ENCODE measurements at regions not wholly inside any gene's neighbourhood (a gene's known extent, or its start where the extent isn't known, plus 50 kb on each side); places are given as distances from the start of the nearest gene placed in this dataset.
"Not testable (repeated sequence)": the region's sequence is repeated elsewhere in the genome, so short reads cannot be mapped to it uniquely, and the experiment has no call there.

DNA sequence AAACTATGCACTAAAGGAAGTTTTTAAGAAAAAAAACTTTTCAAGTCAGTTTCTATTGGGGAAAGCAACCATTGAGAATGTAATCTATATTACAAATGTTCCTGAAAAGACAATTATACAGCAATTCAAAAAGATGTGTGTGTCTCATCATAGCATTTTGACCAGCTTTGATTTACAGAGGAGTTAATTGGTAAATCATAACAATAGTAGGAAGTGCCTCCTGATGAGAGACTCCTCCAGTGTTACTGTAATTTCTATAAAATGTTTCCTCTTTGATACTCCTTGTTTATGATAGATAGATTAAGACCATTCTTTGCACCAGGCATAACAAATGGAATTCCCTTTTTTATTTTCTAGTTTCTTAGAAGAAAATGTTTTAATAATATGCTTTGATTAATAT lies 249.9 kb downstream of the CALCRL start:
- DNase-seq = no peak

DNA sequence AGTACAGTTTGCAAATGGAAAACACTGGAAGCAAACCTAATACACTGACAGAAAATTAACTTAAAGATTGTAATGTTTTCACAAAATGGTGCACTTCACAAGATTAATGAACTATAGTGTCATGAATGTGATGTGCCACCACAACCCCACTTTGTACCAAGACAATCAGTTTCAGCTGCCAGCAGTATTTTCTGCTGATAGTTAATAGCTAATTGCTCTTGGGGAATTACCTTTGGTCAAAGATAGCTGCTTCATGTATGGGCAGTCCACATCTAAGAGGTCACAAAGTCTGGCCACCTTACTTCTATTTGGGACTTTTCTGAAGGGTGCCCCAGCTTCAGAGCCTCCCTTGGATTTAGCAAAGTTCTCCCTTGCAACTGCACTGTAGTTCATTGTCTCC lies 254.0 kb downstream of the CALCRL start:
- no peak for DNase-seq

DNA sequence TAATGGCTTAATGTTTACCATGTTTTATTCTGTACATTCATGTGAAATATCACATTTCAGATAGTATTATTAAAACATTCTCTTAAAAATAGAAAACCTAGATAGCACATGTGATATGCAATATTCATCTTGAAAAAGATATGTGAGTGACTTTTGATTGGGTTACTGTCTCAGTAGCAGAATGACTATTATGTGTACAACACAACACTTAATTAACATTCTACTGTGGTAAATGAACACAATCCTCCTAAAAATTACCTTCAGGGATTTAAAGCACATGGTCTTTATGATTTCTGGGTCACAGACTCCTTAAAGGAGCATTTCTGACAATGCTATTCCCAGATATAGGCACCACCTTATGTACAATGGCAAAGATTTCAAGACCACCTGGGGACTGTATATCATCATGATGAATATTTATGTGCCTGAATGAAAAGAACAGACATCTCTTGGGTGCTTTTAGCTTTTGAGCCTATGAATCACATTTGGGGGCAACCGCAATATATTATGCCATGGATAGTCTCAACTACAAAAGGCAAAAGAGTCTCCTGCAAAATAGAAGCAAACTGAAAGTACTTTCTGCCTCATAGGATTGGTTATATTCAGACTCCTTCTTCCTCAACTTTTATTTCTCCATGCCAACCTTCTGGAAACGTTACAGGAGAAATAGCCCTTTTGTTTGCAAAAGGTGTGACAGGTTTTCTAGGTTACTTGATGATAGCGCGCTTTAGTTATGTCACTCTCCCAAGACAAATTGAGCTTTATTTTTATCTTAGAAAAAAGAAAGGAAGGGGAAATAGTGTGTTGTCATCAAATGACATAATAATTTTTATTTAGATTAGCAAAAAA lies 259.0 kb downstream of the CALCRL start:
- DNase-seq = no peak

DNA sequence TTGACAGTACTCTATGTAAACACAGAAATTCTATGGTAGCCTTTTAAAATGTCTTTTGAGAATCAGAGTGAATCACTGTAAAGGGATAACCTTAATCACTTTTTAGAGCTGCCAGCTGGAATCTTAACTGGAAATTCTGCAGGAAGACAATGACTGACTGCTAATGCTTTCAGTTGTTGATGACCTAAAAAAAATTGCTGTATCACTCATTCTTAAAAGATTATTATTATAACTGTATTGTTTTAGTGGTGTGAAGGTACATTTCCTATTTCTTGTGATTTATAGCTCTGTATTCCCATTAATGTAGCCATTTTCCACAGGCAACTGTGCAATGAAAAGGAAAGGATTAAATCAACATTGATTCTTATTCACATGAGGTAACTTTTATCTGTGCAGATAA lies 260.5 kb downstream of the CALCRL start:
- no peak for DNase-seq

DNA sequence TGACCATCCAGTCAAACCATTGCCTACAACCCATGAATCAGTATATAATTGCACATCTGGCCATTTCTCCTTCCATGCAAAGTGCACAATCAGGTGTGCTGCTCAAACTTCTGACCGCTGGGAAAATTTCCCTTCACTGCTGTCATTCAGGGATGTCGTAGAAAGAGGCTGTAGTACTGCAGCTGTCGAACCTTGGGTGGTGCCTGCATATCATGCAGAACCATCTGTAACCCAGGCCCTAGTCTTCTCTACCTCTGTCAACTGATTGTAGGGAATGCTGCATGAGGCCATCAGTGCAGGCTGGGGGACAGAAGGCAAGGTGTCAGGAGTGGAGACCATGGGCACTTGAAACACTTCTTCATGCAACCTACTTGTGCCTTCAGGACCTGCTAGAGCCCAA lies 267.5 kb downstream of the CALCRL start:
- no peak for DNase-seq

DNA sequence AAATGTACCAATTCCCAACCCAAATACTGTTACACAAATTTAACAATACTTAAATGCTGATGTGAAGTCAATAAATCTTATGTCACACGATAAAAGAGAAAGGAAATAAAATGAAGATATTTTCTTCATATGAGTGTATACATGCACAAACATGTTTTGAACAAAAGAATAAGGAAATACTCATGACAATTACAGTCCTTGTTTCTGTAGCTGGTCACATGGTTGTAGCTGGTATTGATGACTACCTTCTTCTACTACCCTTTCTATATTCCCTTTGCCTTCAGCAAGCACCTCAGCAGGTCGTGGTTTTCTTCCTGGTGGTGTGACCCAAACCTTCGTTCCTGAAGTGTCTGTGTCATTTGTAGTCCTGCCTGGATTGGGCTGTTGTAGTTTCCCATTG lies 269.2 kb downstream of the CALCRL start:
- not testable (repeated sequence) for DNase-seq

DNA sequence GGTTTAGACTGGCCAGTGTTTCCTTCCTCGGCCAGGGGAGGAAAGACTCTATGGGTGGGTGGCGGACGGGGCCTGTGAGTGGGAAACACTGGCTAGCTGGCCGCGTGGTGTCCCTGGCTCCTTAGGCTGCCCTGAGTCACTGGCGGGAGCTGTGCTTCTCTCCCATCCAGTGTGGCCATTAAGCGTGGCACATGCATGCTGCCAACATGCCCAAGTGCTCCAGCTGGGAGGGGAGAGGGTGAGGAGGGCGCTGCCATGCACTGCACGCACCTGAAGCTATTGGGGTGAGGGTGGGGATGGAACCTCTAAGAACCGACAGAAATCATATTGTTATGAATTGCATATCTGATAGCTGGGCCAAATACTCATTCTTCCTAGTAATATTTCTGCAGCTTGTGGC lies 270.8 kb downstream of the CALCRL start:
- DNase-seq = no peak

DNA sequence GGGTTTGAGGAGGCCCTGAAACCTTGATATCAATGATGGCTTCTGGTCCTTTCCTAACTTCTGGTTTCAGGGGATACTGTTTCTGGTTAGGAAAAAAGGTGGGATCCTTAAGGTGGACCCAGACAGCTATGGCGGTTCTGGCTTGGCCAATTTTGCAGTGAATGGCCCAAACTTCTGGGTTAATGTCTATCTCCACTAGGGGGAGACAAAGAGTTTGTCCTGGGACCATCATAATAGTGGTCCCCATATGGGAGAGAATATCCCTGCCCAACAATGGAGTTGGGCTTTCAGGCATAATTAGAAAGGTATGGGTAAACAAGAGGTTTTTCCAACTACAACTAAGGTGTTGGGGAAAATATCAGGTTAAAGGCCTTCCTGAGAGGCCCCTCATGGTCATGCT lies 273.5 kb downstream of the CALCRL start:
- no peak for DNase-seq

DNA sequence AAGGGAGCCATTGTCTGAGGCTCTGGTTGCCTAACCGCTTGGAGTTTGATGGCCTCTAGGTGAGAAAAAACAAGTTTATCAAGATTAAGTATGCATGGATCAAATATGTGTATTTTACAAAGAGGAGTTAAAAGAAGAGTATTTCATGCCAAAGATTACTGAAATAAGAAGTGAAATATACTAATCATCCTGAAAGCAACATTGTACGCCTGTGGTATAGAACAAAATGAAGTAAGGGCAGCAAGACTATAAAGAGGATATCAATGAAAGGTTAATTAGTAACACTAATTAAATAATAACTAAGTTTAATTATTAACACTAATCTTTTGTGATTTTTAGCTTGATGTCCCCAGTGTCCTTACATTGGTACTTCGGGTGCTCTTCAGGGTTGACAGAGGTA lies 276.7 kb downstream of the CALCRL start:
- no peak for DNase-seq

DNA sequence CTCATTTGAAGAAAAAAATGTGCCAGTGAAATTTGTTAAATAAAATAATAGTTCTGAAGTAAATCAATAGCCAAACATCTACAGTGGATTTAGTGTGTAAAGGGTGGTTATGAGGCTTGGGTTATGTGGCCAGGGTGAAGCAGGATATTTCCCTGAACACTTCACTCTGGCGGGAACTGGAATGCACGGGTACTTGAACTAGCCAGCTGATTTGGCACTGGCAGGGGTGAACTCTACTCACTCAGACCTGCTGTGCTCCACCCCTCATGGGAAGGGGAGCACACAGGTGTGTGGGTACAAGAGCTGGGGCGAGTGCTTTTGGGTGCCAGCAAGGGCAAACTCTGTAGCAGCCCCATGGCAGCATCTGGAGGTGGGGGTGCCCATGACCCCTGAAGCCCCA lies 278.2 kb downstream of the CALCRL start:
- no peak for DNase-seq

DNA sequence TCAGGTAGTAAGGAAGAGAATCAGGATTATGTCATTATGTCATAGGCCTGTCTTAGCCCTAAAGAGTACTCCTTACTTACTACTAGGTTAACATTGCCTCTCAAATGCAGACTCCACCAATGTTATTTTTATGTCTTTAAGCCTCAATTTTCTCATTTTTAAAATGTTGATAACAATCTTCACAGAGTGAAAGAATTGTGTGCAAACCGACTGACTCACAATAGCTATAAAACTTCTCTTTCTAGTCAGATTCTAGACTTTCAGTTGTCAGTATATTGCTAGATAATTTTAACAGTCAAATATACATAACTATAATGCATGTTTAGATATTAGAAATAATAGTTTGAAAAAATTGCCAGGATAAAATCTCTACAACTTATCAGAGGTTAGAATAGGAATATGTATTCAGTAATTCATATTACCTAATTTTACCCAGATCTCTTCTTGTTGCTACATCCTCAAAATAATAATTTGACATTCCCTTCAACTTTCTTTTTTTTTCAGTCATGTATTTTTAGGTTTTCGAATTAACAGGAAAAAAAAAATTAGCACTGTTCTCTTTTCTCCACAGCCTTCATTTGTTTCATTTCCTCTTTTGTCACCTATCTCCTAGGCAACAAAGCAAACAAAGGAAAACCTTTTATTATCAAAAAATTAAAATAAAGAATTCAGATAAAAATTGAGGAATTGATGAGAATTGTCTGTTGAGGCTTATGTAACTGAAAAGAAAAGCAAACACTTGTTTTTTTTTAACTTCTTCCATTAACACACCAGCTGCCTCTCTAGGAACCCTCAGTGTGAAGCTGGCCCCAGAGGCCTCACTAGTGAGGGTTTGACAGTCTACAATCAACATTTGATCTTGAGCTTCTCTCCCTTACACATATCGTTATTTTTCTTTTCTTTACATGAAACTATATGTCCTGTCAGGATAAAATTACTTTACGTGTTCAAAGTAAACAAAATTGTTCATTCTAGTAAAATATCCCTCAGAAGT lies 279.0 kb downstream of the CALCRL start:
- no peak for DNase-seq

DNA sequence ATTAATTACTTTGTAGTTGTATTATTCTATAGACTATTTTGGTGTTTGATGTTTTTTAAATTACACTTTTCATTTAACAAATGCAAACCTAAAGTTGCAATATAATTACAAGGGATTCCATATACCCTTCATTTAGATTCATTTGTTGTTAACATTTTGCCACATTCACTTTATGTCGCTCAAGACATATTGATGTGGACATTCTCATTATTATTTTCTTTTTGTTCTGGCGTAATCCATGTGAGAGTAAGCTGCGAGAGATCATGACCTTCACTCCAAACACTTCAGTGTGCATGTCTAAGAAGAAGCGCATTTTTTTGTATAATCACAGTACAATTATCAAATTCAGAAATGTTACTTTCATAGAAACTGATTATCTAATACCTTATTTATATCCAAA lies 280.6 kb downstream of the CALCRL start:
- no peak for DNase-seq

DNA sequence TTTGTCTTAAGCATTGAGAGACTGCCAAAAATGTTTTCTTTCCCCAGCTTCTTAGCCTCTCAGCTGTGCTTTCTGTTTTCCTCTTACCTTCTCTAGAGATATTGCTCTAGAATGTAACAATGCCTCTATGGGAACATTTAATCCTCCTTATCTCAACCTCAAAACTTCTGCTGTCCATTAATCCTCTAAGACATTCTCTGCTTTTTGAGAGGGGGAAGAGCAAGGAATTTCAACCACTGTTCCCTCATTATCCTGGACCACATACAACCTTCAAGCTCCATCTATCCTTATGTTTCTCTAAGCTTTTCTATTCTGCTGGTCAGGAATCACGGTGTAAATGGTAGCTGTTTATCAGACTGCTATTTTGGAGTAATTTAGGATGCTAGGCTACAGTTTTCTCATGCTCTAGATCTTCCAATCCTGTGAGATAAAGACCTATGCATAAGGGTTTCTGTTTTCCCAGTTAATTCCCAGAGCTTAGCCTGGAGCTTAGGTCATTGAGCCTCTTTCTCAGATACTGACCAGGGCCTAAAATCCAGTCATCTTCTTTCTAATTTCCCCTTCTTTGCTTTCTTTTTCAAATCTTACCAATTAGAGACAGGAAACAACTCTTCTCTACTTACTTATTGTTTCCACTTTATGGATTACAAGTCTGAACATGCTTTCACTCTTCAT lies 282.0 kb downstream of the CALCRL start:
- DNase-seq = no peak

DNA sequence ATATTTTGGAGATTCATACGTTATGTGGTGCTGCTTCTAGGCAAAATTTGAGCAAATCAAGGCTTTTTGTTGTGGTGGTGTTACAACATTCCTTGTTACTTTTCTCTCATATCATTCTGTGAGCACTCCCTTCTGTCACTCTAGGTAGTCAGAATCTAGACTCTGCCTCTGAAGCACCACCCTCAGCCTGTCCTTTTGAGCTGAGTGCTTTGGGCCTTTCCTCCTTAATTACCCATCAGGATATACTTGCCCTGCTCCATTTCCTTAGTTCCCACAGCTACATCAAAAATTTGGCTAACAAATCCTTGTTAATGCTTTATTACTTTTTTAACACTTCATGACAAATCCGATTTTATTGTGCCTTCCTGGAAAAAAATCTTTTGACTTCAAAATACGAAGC lies 289.6 kb downstream of the CALCRL start:
- no peak for DNase-seq

DNA sequence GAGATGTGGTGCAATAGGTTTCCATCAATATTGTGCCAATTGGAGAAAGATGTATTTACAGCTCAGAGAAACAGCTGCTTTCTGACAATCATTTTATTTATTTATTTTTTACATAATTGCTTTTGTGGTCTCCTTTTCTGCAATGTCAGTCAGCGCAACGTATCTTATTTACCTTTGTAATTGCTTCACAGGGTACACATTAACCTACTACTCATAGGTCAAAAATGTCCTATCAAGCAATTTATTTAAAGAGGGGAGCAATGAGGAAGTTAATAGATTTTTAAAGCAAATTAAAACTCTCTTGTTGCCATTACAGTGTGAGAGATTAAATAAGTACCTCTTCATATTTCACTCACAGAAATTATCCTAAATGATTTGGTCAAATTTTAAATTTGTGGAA lies 291.0 kb downstream of the CALCRL start:
- no peak for DNase-seq

DNA sequence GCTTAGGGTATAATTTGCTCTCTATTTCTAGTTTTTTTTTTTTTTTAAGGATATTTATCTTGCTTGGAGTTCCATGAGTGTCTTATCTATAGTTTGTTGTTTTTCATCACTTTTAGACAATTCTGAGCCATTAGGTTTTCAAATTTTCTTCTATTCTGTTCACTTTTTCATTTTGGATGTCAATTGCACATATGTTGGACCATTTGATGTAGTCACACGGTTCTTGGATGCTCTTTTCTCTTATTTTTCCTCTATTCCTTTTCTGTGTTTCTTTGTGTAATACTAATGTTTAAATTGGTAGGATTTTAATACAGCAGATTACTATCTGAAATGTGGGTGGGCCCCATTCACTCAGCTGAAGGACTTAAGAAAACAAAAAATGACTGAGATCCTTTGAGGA lies 292.6 kb downstream of the CALCRL start:
- no peak for DNase-seq

DNA sequence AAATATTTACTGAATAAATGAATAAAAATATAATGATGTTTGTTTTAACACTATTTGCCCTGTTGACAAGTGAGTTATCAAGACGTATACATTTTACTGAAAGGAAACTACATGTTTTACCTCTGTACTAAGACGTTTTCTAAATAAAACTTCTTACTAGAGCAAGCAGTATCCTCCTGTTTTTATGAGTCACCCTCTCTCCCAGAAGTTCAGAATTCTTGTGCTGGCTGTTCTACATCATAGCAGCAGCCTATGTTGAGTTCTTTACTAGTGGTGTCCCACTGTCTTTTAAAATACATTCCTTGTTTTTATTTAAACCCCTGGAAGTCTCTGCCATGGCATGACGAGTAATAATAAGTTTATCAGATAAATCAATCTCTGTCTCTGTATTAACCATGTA lies 297.4 kb downstream of the CALCRL start:
- no peak for DNase-seq

DNA sequence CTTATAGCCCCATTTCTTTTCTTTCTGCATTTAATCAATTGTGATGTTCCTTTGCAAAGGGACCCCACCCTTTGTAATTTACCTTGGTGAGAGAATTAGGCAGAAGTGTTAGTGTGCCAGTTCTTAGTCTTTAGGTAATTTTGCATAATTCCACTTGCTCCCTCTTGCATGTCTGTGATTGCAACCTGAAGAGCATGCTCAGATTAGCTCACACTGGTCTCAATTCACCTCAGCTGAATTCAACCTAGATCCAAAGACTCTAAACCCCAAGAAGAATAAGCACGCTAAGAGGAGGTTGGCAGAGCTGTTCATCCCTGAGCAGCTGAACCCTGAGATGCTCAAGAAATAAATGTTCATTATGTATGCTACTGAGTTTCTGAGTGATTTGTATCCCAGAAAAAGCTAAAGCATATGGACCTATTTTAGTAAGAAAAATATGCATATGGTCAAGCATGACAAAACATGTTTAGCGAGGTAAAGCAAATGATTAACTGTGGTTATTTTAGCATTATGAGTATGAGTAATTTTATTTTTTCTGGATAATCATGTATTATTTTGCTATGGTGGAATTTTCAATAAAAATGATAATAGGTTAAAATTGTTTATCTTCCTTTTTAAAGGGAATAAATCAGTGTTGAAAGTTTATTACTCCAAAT lies 299.2 kb upstream of the ZSWIM2 start:
- DNase-seq = peak; percentile 81

DNA sequence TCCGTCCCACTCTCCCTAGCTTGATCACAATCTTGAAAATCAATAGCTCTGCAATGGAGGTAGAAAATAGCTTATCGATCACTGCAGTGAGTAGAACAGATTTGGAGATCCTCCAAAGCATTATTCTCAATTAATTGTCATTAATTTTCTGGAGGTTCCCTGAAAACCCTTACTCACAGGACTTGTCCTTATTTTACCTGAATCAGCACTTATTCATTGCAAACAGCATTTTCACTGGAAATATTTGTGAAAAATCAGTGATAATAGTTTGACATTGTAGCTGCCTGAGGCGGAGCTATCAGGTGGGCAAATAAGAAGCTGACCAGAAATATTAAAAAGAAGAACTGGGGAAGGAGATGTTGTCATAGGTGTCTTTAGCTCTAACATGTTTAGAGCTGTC lies 294.6 kb upstream of the ZSWIM2 start:
- no peak for DNase-seq

DNA sequence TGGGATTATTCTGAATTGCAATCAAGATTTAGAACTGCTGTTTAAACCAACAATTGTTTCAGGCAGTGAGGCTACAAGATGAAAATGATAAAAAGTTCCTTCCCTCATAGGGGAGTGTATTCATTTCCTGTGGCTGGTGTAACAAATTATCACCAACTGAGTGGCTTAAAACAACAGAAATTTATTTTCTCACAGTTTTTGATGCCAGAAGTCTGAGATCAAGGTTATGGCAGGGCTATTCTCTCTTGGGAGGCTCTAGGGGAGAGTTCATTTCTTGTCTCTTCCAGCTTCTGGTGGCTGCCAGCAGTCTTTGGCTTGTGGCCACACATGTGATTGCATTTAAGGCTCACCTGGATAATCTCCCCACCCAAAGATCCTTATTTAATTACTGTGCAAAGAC lies 290.5 kb upstream of the ZSWIM2 start:
- DNase-seq = no peak

DNA sequence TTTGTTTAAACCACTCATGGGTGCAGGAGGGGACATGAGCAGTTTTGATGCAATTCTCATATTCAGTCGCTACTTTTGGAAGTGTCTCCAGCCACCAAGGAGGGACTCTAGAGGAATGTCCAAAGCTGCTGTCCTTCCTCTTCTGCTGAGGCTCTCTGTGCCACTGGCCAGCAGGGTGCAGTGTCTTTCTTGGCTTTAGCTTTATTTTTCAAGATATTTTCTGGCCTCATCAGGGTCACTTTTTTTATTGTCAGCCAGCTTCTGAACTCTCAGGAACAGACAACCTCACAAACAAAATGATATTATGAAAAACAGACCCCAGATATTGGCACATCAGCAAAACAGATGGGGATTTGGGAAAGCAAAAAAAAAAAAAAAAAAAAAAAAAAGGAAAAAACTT lies 289.3 kb upstream of the ZSWIM2 start:
- no peak for DNase-seq

DNA sequence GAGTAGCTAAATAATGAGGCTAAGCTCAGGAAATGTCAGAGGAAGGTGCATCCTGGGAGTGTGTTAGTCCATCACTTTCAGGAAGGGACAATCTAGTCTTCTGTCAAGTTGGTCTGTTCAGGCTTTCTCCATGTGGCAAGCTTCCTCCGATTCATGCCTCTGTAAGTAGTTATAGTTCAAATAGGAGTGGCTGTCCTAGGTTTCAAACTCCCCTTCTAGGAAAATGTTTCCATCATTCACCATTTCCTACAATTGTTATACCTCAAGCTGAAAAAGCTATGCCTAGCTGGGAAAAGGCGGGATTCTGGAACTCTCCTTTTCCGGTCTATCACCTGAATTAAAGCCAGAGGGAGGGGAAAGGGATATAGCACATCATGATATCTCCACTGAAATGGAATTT lies 287.7 kb upstream of the ZSWIM2 start:
- no peak for DNase-seq

DNA sequence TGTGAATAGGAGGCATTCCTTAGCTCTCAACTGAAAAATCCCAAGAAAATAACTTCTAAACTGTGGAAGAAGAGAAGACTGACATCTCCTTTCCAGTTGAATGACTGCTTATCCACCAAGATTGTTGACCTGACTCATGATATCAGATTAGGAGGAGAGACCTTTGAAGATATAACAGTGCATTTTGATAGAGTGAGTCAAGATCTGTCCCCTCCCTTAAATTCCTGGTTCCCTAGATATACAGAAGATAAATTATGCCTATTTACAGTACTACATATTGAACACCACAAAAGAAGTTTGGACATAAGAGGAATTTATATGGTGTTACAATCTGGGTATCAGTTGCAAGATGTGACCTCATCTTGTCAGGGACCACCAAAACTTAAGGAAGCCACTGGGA lies 285.3 kb upstream of the ZSWIM2 start:
- DNase-seq = no peak
